Activated T-helper 2 cell treated with anti-CD3 and anti-CD28 coated beads, Interferon-gamma antibody, Interleukin-2, Interleukin-4, amounts not matched to agents 10 μg/mL and 5 μg/mL and 100 μg/mL, durations not matched to agents 14 hours and 24 hours and 36 hours (primary cell): ENCODE measurements at regions not wholly inside any gene's neighbourhood (a gene's known extent, or its start where the extent isn't known, plus 50 kb on each side); places are given as distances from the start of the nearest gene placed in this dataset.

Experiments
- DNase-seq: peaks from one replicate; pipeline ENCODE4 v3.0.0; 2021; ENCODE audit warnings: low spot score
- H3K27ac Mint-ChIP-seq: one replicate; pipeline ENCODE4 v1.8.0; 2021; ENCODE audit warnings: mixed read lengths
- H3K27me3 Mint-ChIP-seq: one replicate; pipeline ENCODE4 v1.8.0; 2021; ENCODE audit warnings: low read depth, mixed read lengths
- H3K36me3 Mint-ChIP-seq: one replicate; pipeline ENCODE4 v1.8.0; 2021; ENCODE audit warnings: low read depth, mixed read lengths
- H3K4me1 Mint-ChIP-seq: one replicate; pipeline ENCODE4 v1.8.0; 2021; ENCODE audit warnings: low read depth, mixed read lengths
- H3K4me3 Mint-ChIP-seq: one replicate; pipeline ENCODE4 v1.8.0; 2021; ENCODE audit warnings: low read depth, mild to moderate bottlenecking, moderate library complexity, mixed read lengths
- H3K9me3 Mint-ChIP-seq: one replicate; pipeline ENCODE4 v1.8.0; 2021; ENCODE audit warnings: mixed read lengths
- intact Hi-C: fragments of 100-400 bp; cut with micrococcal nuclease; formaldehyde crosslinking; loops from one replicate; pipeline ENCODE4 v1.15.1; 2023

GRCh38 chr3:152096280-152096906, 172.3 kb upstream of the MBNL1 start:
- no peaks in the 10 kb centered on the region for H3K36me3 Mint-ChIP-seq
- no peaks in the 10 kb centered on the region for H3K9me3 Mint-ChIP-seq
- intact Hi-C loops: no loop called here
- H3K4me1 Mint-ChIP-seq: peaks cover 7% of the 10 kb centered on the region
- peaks cover 35% of the 10 kb centered on the region for H3K27me3 Mint-ChIP-seq
- H3K27ac Mint-ChIP-seq: no peak overlapping the region
- no peak for DNase-seq
- H3K4me3 Mint-ChIP-seq: no peak overlapping the region

- Mint-ChIP-seq H3K4me3 (no peak overlapping the region), H3K4me1 (peaks cover 4% of the 10 kb centered on the region), H3K9me3 (no peaks in the 10 kb centered on the region), H3K27ac (no peak overlapping the region), H3K27me3 (peaks cover 34% of the 10 kb centered on the region), H3K36me3 (no peaks in the 10 kb centered on the region)
- DNase-seq: no peak
- intact Hi-C loops: no loop called here
Measured at GRCh38 chr3:152097120-152097519, 171.6 kb upstream of the MBNL1 start.

- Mint-ChIP-seq H3K4me1 (peaks cover 4% of the 10 kb centered on the region), H3K36me3 (no peaks in the 10 kb centered on the region)
Measured at GRCh38 chr3:152097770-152098169, 171.0 kb upstream of the MBNL1 start.

GRCh38 chr3:152100491-152101132, 168.1 kb upstream of the MBNL1 start:
- intact Hi-C loops: no loop called here

More at GRCh38 chr3:152097770-152098169, 171.0 kb upstream of the MBNL1 start:
- H3K4me3 Mint-ChIP-seq: no peak overlapping the region
- peaks cover 34% of the 10 kb centered on the region for H3K27me3 Mint-ChIP-seq
- DNase-seq: no peak
- no peaks in the 10 kb centered on the region for H3K9me3 Mint-ChIP-seq
- intact Hi-C loops: no loop called here
- H3K27ac Mint-ChIP-seq: no peak overlapping the region

GRCh38 chr3:152102410-152102809, 166.3 kb upstream of the MBNL1 start:
- Mint-ChIP-seq H3K4me1 (peaks cover 4% of the 10 kb centered on the region), H3K4me3 (no peak overlapping the region), H3K36me3 (no peaks in the 10 kb centered on the region), H3K27me3 (peaks cover 22% of the 10 kb centered on the region), H3K9me3 (no peaks in the 10 kb centered on the region), H3K27ac (no peak overlapping the region)
- intact Hi-C loops: no loop called here
- no peak for DNase-seq

More at GRCh38 chr3:152100491-152101132, 168.1 kb upstream of the MBNL1 start:
- peaks cover 4% of the 10 kb centered on the region for H3K4me1 Mint-ChIP-seq
- H3K4me3 Mint-ChIP-seq: no peak overlapping the region
- DNase-seq: no peak
- H3K27me3 Mint-ChIP-seq: peaks cover 36% of the 10 kb centered on the region
- H3K9me3 Mint-ChIP-seq: no peaks in the 10 kb centered on the region
- no peak overlapping the region for H3K27ac Mint-ChIP-seq
- no peaks in the 10 kb centered on the region for H3K36me3 Mint-ChIP-seq

- no peak for DNase-seq
- intact Hi-C loops: no loop called here
- Mint-ChIP-seq H3K9me3 (no peaks in the 10 kb centered on the region), H3K4me3 (no peak overlapping the region), H3K27ac (no peak overlapping the region), H3K36me3 (no peaks in the 10 kb centered on the region), H3K27me3 (peaks cover 20% of the 10 kb centered on the region), H3K4me1 (peaks cover 4% of the 10 kb centered on the region)
Measured at GRCh38 chr3:152103257-152103656, 165.5 kb upstream of the MBNL1 start.

GRCh38 chr3:152104847-152105415, 163.8 kb upstream of the MBNL1 start:
- intact Hi-C loops: no loop called here
- no peaks in the 10 kb centered on the region for H3K9me3 Mint-ChIP-seq
- peaks cover 25% of the 10 kb centered on the region for H3K27me3 Mint-ChIP-seq
- H3K27ac Mint-ChIP-seq: no peak overlapping the region
- H3K36me3 Mint-ChIP-seq: no peaks in the 10 kb centered on the region
- peaks cover 4% of the 10 kb centered on the region for H3K4me1 Mint-ChIP-seq
- no peak overlapping the region for H3K4me3 Mint-ChIP-seq
- DNase-seq: no peak

- Mint-ChIP-seq H3K27me3 (peaks cover 23% of the 10 kb centered on the region), H3K4me1 (peaks cover 1% of the 10 kb centered on the region), H3K4me3 (no peak overlapping the region), H3K36me3 (no peaks in the 10 kb centered on the region), H3K27ac (no peak overlapping the region), H3K9me3 (no peaks in the 10 kb centered on the region)
- intact Hi-C loops: no loop called here
- DNase-seq: no peak
Measured at GRCh38 chr3:152105446-152105845, 163.3 kb upstream of the MBNL1 start.

- H3K9me3 Mint-ChIP-seq: no peaks in the 10 kb centered on the region
- intact Hi-C loops: no loop called here
Measured at GRCh38 chr3:152109038-152109437, 159.7 kb upstream of the MBNL1 start.

GRCh38 chr3:152113413-152113812, 155.3 kb upstream of the MBNL1 start:
- Mint-ChIP-seq H3K27ac (no peak overlapping the region), H3K9me3 (peaks cover 6% of the 10 kb centered on the region), H3K27me3 (peaks cover 50% of the 10 kb centered on the region), H3K4me3 (no peak overlapping the region), H3K36me3 (no peaks in the 10 kb centered on the region), H3K4me1 (no peaks in the 10 kb centered on the region)
- DNase-seq: no peak
- intact Hi-C loops: no loop called here

More at GRCh38 chr3:152109038-152109437, 159.7 kb upstream of the MBNL1 start:
- Mint-ChIP-seq H3K27ac (no peak overlapping the region), H3K36me3 (no peaks in the 10 kb centered on the region), H3K4me3 (no peak overlapping the region), H3K27me3 (peaks cover 35% of the 10 kb centered on the region), H3K4me1 (no peaks in the 10 kb centered on the region)
- DNase-seq: no peak

GRCh38 chr3:152113992-152114651, 154.6 kb upstream of the MBNL1 start:
- H3K4me1 Mint-ChIP-seq: no peaks in the 10 kb centered on the region
- no peaks in the 10 kb centered on the region for H3K36me3 Mint-ChIP-seq
- no peak overlapping the region for H3K4me3 Mint-ChIP-seq
- peaks cover 44% of the 10 kb centered on the region for H3K27me3 Mint-ChIP-seq
- H3K27ac Mint-ChIP-seq: no peak overlapping the region
- no peak for DNase-seq
- intact Hi-C loops: no loop called here
- peaks cover 6% of the 10 kb centered on the region for H3K9me3 Mint-ChIP-seq

- intact Hi-C loops: loop anchor here (10.0 kb wide), 3 partner anchors 214 to 806 kb away; partner anchors contain the start of gene GPR87
- Mint-ChIP-seq H3K36me3 (no peaks in the 10 kb centered on the region), H3K9me3 (peaks cover 6% of the 10 kb centered on the region), H3K4me1 (peaks cover 32% of the 10 kb centered on the region), H3K27ac (no peak overlapping the region), H3K4me3 (no peak overlapping the region), H3K27me3 (peaks cover 24% of the 10 kb centered on the region)
- no peak for DNase-seq
Measured at GRCh38 chr3:152120601-152121269, 148.0 kb upstream of the MBNL1 start.
